Heart left ventricle (tissue), 16 donors: ENCODE measurements at regions not wholly inside any gene's neighbourhood (a gene's known extent, or its start where the extent isn't known, plus 50 kb on each side); places are given as distances from the start of the nearest gene placed in this dataset.

ENCODE experiments used
- ATAC-seq, 4 donors: fragments of 200-7000 bp; cut with Tn5 transposase; one replicate each; pipeline ENCODE4 v1.9.1; 2020 to 2022; ENCODE audit warnings: moderate library complexity in 4 of 4, mild to moderate bottlenecking in 3 of 4, moderate number of reproducible peaks in 1 of 4
- DNase-seq, 5 donors: peaks; one replicate each; pipeline ENCODE4 v3.0.0-alpha.2; 2020
- H3K27ac ChIP-seq, 12 donors: fragments of 200-600 bp; sonication (generic) in 4 of 12; one replicate each; pipeline versions ENCODE4 v1.5.0 to v1.8.0; 2016 to 2022; ENCODE audit warnings: mild to moderate bottlenecking in 2 of 12
- H3K27me3 ChIP-seq, 9 donors: fragments of 200-600 bp; sonication (generic) in 2 of 9; one replicate each; pipeline versions ENCODE4 v1.5.1 to v1.8.0; 2016 to 2022; ENCODE audit warnings: mild to moderate bottlenecking in 3 of 9
- H3K36me3 ChIP-seq, 9 donors: fragments of 200-600 bp; sonication (generic) in 2 of 9; one replicate each; pipeline versions ENCODE4 v1.5.0 to v1.8.0; 2018 to 2022; ENCODE audit warnings: mild to moderate bottlenecking in 2 of 9
- H3K4me1 ChIP-seq, 12 donors: fragments of 200-600 bp; sonication (generic) in 4 of 12; one replicate each; pipeline versions ENCODE4 v1.5.0 to v1.8.0; 2016 to 2022; ENCODE audit warnings: mild to moderate bottlenecking in 3 of 12
- H3K4me3 ChIP-seq, 12 donors: fragments of 200-600 bp; sonication (generic) in 4 of 12; one replicate each; pipeline versions ENCODE4 v1.5.0 to v1.8.0; 2017 to 2022; ENCODE audit warnings: mild to moderate bottlenecking in 9 of 12, moderate library complexity in 4 of 12
- H3K9me3 ChIP-seq, 12 donors: fragments of 200-600 bp; sonication (generic) in 4 of 12; one replicate each; pipeline versions ENCODE4 v1.5.0 to v1.8.0; 2016 to 2022; ENCODE audit warnings: mild to moderate bottlenecking in 1 of 12
- POLR2A ChIP-seq, 2 donors: fragments of 450-650 bp; IDR thresholded peaks; one replicate each; pipeline ENCODE4 v1.6.1; 2017; ENCODE audit warnings: antibody characterized with exemption in 2 of 2, mild to moderate bottlenecking in 2 of 2, moderate library complexity in 2 of 2
- WGBS, 4 donors: extraction: QIAGEN DNeasy Blood & Tissue Kit in 2 of 4; methylation state at CpG; one replicate each; pipeline versions ENCODE4 v1.1.5 to v1.1.7; 2013 to 2018; 5-methylcytosine and 5-hydroxymethylcytosine counted together
- intact Hi-C, 10 donors: fragments of 100-400 bp; cut with DNase I; formaldehyde crosslinking; loops; one replicate each; pipeline versions ENCODE4 v1.11.1 to v1.14.2; 2022
- TF ChIP-seq, protein P1 (sequence below), 12 donors: fragments of 200-600 bp; sonication (generic) in 4 of 12; IDR thresholded peaks; one replicate each; pipeline versions ENCODE4 v1.5.0 to v1.8.0; 2018 to 2022; ENCODE audit warnings: antibody characterized with exemption in 12 of 12, mild to moderate bottlenecking in 5 of 12
- donor health status: ischemic (EF 13 %, LVEDD 7.1; RV severe dilation, severe dysfunction).
- donor health status: healthy with polysubstance abuse.
- donor health status: DM: no; HTN: yes; CAD: no.
- donor health status: DM: no; HTN: no; CAD: no.
- donor health status: ischemic (EF 25% LVEDD 6.9; RV normal size, moderate dysfunction).
- donor health status: ischemic (EF 25% LVEDD 5.7; RV mildly dilated, moderate dysfunction).
- donor health status: healthy.
- donor health status: DM: yes; HTN: yes; CAD: no.
- donor health status: ischemic (EF 35%, LVEDD 5.7; RV mildly dilated, moderate dysfunction).
- donor health status: nonischemic (EF 11% LVEDD 7.7; RV severe dilation, severe dysfunction).
- donor health status: DM: yes; HTN: yes; CAD: no.
- donor health status: PGD.
- donor health status: ischemic (EF 29% LVEDD 5.4; RV normal size, mild dysfunction).
- donor health status: nonischemic (EF 23%, LVEDD 6.1; RV moderate dilation, normal function).

GRCh38 chr12:107512391-107512790 lies 173.2 kb upstream of the PWP1 start:
- DNase-seq: no peak
- WGBS, 4 donors: 25 to 75% (median 55%) methylated on average over 3 of the region's 3 CpGs

GRCh38 chr12:107513184-107513583 lies 172.4 kb upstream of the PWP1 start:
- no peaks in the 10 kb centered on the region for H3K27me3 ChIP-seq
- no peak for ATAC-seq
- no peaks in the 10 kb centered on the region for H3K36me3 ChIP-seq
- H3K4me3 ChIP-seq: no peak overlapping the region
- no peak for TF ChIP-seq POLR2A (IDR thresholded peaks at IDR 0.05)
- TF ChIP-seq, protein P1, sequence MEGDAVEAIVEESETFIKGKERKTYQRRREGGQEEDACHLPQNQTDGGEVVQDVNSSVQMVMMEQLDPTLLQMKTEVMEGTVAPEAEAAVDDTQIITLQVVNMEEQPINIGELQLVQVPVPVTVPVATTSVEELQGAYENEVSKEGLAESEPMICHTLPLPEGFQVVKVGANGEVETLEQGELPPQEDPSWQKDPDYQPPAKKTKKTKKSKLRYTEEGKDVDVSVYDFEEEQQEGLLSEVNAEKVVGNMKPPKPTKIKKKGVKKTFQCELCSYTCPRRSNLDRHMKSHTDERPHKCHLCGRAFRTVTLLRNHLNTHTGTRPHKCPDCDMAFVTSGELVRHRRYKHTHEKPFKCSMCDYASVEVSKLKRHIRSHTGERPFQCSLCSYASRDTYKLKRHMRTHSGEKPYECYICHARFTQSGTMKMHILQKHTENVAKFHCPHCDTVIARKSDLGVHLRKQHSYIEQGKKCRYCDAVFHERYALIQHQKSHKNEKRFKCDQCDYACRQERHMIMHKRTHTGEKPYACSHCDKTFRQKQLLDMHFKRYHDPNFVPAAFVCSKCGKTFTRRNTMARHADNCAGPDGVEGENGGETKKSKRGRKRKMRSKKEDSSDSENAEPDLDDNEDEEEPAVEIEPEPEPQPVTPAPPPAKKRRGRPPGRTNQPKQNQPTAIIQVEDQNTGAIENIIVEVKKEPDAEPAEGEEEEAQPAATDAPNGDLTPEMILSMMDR (IDR thresholded peaks at IDR 0.05): no peak
- H3K27ac ChIP-seq: no peak overlapping the region
- no peak for DNase-seq
- intact Hi-C loops: no loop called here
- no peaks in the 10 kb centered on the region for H3K9me3 ChIP-seq
- peaks cover 0 to 21% (median 0%) of the 10 kb centered on the region in 12 donors for H3K4me1 ChIP-seq
- WGBS, 4 donors: 58 to 78% (median 69%) methylated on average over 5 of the region's 5 CpGs

More at GRCh38 chr12:107512391-107512790, 173.2 kb upstream of the PWP1 start:
- peak in 2 of 4 donors; percentile 25 to 40 for ATAC-seq
- Histone ChIP-seq H3K27ac (no peak overlapping the region), H3K9me3 (no peaks in the 10 kb centered on the region), H3K4me3 (no peak overlapping the region), H3K36me3 (no peaks in the 10 kb centered on the region), H3K4me1 (peaks cover 0 to 21% (median 0%) of the 10 kb centered on the region in 12 donors), H3K27me3 (no peaks in the 10 kb centered on the region)
- TF ChIP-seq POLR2A (IDR thresholded peaks at IDR 0.05): no peak
- TF ChIP-seq, protein P1 (IDR thresholded peaks at IDR 0.05): no peak
- intact Hi-C loops: no loop called here

DNA sequence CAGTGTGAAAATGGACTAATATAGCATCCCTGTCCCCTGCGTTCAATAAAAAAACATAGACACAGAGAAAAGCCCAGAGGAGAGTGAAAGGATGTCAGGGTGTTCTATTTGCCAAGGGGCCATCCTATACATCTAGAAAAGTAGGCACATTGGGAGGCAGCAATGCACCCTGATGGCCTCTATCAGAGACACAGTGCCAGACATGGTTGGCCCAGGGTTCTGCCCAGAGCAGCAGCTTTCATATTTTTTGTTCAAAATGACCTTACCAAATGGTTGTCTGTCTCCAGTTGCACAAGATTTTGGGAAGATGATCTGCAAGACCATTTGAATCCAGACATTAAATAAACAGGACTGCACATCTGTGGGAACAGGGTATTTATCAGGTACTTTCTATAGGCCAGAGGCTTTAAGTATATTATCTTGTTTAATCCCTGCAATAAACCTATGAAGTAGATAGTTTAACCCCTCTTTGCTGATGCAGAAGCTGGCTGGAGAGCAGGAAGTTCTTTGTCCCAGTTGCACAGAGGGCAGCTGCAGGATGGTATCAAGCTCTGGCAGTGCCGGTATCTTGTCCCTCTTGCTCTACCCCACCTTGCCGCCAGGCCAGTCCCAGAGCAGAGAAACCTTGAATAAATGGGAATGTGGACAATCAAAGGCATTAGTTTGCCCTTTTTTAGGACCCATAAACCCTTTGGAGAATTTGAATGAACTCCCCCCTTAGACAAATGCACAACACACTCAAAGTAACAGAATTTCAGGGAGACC lies 171.8 kb upstream of the PWP1 start:
- H3K4me3 ChIP-seq: no peak overlapping the region
- peaks cover 0 to 21% (median 0%) of the 10 kb centered on the region in 12 donors for H3K4me1 ChIP-seq
- no peak overlapping the region for H3K27ac ChIP-seq
- intact Hi-C loops: no loop called here
- H3K27me3 ChIP-seq: no peaks in the 10 kb centered on the region
- no peaks in the 10 kb centered on the region for H3K9me3 ChIP-seq
- WGBS, 4 donors: 75 to 91% (median 79%) methylated on average over 3 of the region's 3 CpGs
- no peak for ATAC-seq
- DNase-seq: no peak
- no peaks in the 10 kb centered on the region for H3K36me3 ChIP-seq
- TF ChIP-seq, protein P1 (IDR thresholded peaks at IDR 0.05): no peak
- no peak for TF ChIP-seq POLR2A (IDR thresholded peaks at IDR 0.05)

- no peak overlapping the region for H3K4me3 ChIP-seq
- H3K36me3 ChIP-seq: no peaks in the 10 kb centered on the region
- ATAC-seq (peak; percentile 52 to 81 (median 74)), DNase-seq (no peak)
- H3K27me3 ChIP-seq: no peaks in the 10 kb centered on the region
- intact Hi-C loops: no loop called here
- peaks cover 0 to 21% (median 0%) of the 10 kb centered on the region in 12 donors for H3K4me1 ChIP-seq
- 74 to 83% (median 78%) methylated on average over 7 of the region's 7 CpGs for WGBS, 4 donors
- H3K27ac ChIP-seq: peak overlapping the region in 6 of 12 donors; percentile 24 to 60 (median 44)
- H3K9me3 ChIP-seq: no peaks in the 10 kb centered on the region
- no peak for TF ChIP-seq POLR2A (IDR thresholded peaks at IDR 0.05)
- TF ChIP-seq, protein P1 (IDR thresholded peaks at IDR 0.05): no peak
Measured at GRCh38 chr12:107514887-107515445, 170.6 kb upstream of the PWP1 start.
